Stimulated activated CD8-positive, alpha-beta memory T cell treated with anti-CD3 and anti-CD28 coated beads, Interleukin-7, amount 100 ng/mL, for 1 hour (primary cell): ENCODE measurements at regions not wholly inside any gene's neighbourhood (a gene's known extent, or its start where the extent isn't known, plus 50 kb on each side); places are given as distances from the start of the nearest gene placed in this dataset.
"Not testable (repeated sequence)": the region's sequence is repeated elsewhere in the genome, so short reads cannot be mapped to it uniquely, and the experiment has no call there.

Experiments used
- DNase-seq, 2 donors: peaks; one replicate each; pipeline ENCODE4 v3.0.0-alpha.2; 2020; ENCODE audit warnings: low read depth in 2 of 2

DNA sequence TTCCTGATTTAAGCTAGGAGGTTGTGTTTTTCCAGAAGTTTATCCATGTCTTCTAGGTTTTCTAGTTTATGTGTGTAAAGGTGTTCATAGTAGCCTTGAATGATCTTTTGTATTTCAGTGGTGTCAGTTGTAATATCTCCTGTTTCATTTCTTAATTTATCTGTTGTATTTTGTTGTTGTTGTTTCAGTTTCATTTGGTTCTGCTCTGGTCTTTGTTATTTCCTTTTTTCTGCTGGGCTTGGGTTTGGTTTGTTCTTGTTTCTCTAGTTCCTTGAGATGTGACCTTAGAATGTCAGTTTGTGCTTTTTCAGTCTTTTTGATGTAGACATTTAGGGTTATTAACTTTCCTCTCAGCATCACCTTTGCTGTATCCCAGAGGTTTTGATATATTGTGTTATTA lies 62.8 kb downstream of the SCP2D1 start:
- DNase-seq: not testable (repeated sequence)

DNA sequence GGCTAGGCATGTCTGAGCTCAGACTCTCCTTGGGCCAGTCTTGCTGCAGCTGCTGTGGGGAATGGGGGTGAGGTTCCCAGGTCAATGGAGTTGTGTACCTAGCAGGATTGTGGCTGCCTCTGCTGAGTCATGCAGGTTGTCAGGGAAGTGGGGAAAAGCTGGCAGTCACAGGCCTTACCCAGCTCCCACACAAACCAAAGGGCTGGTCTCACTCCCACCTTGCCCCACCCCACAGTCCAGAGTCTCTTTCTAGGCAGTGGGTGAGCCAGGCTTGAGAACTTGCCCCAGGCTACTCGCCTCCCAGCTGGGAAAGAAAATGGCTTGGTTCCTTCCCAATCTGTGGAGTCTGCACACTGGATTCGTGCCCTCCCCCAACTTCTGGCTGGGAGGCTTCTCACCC lies 65.7 kb downstream of the SCP2D1 start:
- DNase-seq: no peak

DNA sequence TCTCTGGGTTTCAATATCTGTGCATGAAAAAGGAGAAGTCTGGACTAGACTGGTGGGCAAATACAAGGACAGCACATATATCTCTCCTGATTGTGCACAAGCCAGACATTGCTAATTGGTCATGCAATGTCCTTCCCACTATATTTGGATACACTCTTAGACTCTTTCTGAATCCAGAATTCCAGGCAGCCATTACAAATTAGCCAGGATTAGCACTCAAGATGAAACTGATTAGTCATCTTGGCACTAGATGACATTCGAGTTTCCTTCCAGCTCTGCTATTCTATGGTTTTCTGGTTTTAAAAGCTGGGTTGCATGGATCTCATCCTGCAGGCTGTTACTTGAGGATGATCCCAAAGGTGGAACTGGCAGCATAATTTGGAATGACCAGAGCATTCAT lies 73.2 kb downstream of the SCP2D1 start:
- DNase-seq: no peak

DNA sequence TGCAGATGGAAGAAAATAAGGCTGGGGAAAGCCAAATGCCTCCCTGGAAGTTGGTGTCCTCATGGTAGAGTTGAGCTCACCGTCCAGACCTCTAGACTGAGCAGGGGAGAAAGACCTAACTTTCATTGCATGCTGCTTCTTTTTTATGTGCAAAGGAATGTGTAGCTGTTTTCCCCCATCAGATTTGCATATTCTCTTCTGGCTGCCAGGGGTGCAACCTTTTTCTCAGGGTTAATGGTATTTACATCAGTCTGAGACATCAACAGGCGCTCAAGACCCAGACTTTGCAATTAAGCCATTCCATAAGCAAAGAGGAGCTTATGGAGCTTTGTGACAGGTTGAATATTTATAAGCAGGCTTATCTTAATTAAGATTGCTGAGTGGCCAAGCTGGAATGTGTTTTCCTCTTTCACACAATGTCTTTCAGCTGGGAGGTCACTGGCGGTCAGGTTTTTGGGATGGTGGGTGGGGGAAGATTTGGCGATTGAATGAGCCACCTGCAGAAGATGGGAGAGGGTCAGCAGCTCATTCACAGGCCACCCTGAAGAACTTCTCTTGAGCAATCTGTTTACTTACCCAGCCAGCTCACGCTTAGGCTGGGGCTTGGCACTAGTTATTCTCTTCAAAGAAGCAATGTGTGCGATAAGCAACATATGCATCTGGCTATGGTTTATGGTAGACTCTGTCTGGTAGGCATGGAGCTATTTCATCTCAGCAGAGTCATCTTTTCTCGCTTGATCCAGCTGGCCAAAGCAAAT lies 88.6 kb downstream of the SCP2D1 start:
- no peak for DNase-seq

DNA sequence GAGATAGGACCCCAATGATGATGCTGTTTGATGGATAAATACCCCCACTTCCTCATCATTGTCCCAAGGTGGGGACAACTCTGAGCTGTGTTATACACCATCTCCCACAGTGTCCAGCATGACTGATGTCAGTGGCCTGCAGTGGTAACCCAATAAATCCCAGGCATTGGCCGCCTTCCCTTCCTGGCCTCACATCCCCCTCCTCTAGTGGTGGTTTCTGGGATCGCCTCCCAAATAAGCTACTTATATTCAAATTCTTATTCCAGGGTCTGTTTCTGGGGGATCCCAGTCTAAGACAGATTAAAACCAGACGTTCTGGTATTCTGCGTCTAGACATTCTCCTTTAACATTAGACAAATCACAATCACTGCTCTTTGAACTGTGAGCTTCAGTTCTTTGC lies 90.6 kb downstream of the SCP2D1 start:
- no peak for DNase-seq

DNA sequence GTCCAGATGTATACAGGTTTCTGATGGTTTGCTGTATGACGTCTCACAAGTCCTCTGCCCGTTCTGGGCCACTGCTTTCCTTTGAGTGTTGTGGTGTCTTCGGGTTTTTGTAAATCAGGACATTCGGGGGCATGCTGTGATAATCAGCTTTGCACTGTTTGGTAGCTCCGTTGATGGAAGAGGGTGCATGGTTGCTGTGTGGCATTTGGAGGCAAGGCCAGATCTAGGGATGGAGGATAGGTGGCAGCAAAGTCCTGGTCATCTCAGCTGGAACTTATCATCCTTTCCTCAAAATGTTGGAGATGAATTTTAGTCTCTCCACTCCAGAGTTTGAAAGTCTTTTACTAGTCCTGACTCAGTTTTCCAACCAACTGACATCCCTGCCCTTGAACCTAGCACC lies 91.0 kb downstream of the SCP2D1 start:
- DNase-seq: no peak

DNA sequence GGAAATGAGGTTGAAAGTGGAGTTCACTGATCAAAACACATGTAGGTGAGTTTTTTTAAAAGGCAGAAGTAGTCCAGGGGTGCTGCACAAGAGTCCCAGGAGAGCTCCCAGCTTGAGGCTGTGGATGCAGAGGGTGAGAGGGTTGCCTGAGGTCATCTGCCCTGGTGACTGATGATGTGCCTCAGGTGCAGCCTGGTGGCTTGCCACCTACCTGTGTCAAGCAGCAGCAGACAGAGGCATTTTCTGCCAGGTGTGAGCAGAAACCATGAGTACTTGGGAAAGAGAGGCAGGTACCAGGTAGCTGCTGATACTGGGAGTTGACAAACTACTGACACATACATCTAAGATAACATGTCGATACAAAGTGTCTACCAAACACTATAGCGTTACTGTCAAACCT lies 92.5 kb downstream of the SCP2D1 start:
- DNase-seq: no peak

DNA sequence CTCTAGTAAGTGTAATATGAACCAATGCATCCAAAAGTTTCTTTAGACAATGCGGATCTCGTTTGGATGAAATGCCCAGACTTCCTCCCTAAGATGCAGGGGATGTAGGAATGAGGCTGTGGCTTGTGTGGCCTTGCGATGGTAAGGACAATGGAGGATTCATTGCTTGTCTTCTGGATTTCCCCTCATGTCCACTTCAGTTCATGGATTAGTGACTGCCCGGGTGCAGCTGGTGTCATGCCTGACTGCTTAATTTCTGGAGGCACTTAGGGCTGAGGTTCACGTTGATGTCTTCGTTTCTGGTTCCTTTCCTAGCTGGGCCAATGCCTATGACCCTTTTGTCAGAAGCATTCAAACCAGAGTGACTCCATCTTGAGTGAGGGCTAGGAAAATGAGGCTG lies 93.8 kb downstream of the SCP2D1 start:
- no peak for DNase-seq

DNA sequence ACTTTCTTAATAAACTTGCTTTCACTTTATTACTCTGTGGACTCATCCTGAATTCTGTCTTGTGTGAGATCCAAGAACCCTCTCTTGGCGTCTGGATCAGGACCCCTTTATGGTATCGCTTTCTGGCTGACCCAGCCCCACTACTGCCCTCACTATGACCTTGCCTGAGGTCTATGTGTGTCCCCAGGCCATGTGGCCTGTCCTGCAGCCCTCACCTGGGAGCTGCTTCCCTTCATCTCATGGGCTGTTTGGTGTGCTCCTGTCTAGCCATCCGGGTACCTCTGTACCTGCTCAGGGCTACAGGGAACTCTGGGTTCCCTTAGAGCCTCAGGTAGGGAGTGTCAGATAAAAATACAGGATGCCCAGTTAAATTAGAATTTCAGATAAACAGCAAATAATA lies 94.5 kb downstream of the SCP2D1 start:
- no peak for DNase-seq

DNA sequence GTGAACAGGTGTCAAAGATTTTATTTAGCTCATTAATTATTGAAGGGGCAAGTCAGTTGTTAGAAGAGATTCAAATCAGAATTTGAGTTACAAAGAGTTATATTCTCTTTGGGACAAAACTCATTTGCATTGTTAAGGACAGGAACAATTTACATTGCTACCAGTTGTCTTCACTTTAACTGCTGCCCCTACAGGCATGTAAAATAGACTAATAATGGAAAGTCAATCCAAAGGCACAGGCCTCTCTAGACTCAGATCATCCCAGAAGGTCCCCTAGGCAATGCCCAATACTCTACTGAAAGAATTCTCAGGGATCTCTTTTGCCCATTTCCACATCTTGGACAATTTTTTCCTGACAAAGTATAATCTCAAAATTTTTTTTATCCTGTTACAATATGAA lies 95.7 kb downstream of the SCP2D1 start:
- no peak for DNase-seq

DNA sequence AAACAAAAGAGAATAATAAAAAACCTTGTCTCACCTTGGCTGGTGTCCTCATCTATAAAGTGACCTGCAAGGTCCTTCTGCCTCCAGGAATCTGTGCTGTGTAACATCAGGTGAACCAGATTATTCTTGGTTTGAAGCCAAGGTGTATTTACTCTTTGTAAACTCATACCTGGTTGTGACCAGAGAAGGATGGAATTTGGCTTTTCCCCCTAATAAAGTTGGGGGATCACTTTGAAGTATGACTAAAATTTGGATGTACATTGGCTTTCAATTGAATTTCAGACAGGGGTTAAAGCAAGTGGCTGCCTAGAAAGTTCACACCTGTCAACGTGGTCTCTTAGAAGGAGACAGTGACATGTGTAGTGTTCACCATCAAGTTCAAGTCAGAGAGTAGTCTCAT lies 100.1 kb downstream of the SCP2D1 start:
- no peak for DNase-seq

DNA sequence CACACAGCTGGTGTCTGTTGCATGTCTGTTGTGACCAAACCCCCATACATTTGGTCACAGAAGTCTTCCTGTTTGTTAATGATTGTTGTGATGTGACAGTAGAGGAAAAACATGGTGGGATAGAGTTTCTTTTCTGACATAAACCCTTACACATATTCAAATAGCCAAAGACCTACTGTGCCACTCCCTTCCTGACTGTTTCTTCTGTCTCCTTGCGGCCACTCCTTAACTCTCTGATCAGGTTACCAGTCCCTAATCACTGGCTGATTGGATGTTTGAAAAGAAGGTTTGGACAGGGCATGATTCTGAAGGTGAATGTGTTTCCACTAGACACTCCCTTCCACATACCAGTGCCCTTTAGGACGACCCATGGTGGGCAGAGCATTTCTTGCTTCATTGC lies 101.2 kb downstream of the SCP2D1 start:
- no peak for DNase-seq

DNA sequence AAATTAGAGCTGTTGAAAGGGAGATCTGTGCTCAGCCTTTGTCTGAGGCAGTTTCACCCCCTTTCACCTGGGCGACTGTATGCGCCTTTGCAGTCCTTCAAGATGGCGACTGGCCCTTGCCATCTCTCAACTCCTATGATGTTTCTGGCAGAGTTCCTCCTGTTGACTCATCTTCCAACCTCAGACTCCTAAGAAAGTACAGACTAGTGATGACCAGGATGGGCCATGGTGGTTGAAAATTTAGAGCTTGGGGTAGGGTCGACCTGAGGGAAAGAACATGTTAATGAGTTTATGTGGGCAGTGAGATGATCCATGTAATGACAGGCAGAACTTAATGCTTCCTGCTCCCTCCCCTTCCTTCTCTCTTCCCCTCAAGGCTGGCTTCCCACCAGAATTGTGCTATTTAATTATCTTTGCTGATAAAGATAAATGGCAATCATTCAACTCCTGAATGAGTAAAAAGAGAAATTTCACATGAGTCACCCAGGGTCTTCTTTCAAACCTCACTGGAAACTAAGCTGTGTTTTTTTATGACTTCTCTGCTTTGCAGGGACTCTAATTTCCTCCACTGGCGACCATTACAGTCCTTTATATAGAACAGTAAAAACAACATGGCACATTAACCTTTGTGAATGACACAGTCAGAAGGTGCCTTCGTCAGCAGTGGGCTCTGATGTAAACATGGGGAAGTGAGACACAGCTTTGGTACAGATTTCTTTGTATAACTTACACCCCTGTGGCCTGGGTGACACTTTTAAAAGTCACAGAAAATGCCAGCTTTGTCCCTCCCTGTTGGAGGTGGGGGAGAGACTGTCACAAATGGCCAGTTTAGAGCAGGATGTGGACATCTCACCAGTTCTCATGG lies 103.5 kb downstream of the SCP2D1 start:
- no peak for DNase-seq

DNA sequence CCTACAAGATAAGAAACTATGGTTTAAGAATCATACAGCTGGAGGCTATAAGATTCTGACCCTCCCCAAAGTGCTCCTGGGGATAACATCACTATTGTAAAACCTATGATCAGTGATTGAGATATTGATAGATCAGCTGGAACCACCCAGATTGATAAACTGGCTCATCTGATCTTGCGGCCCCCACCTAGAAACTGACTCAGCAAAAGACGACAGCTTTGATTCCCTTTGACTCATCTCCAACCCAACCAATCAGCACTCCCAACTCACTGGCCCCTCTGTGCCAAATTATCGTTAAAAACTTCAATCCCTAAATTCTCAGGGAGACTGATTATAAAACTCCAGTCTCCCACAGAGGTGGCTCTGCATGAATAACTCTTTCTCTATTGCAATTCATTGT lies 106.4 kb downstream of the SCP2D1 start:
- DNase-seq: no peak

DNA sequence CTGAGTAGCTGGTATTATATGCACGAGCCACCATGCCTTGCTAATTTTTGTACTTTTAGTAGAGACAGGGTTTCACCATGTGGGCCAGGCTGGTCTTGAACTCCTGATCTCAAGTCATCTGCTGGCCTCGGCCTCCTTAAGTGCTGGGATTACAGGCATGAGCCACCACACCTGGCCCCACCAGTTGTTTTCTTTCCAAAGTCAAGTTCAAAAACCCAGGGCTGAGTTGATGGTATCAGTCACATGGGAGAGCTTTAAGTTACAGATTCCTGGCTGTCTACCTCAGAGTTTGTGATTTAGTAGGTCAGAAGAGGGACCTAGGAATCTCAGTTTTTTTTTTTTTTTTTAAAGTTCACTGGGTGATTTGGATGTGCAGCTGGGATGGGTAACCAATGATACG lies 107.7 kb downstream of the SCP2D1 start:
- no peak for DNase-seq

DNA sequence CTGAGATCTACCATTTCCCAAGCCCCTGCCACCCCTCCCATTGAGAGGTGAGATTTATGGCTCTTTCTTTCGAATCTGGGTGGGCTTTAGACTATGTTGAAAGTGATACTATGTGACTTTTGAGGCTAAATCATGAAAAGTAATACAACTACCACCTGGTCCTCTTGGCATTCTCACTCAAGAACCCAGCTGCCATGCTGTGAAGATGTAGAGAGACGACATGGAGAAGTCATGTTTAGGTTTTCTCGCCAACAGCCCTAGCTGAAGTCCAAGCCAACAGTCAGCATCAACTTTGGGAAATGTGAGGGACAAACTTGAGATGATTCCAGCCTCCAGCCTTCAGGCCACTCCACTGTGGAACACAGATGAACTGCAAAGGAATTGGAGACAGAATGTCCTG lies 108.7 kb downstream of the SCP2D1 start:
- no peak for DNase-seq

DNA sequence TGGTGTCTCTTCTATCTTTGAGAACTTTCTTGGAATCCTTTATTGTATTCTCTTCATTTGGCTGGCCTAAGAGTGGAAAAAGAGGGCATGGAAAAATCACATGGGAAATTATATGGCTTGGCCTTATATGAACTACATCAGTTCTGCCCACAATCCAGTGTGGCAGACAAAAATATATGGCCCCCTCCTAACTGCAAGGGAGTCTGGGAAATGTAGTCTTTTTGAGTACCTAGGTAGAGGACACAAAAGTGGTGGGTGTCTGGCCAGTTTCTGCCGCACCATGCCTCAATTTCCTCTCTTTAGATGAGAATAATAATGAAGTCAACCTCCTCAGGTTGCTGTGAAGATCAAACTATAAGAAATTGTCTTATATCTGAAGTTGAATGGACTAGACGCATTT lies 109.3 kb downstream of the SCP2D1 start:
- DNase-seq: no peak

DNA sequence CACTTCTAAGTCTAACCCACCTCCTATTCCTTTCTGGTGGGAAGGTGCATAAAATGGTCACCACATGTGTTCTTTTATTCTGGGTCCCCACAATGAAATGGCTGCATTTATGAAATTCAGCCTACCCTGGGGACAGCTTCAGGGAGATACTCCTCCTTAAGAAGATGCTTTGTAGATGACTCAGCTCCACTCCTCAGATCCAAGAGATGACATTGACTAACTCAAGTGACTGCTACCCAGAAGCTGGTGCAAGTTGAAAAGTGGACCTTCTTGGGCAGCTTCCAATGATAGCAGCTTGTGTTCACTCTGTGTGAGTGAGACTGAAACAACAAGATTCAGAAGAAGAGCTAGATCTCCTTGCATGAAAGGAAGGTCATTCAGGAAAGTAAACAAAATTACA lies 113.4 kb downstream of the SCP2D1 start:
- no peak for DNase-seq

DNA sequence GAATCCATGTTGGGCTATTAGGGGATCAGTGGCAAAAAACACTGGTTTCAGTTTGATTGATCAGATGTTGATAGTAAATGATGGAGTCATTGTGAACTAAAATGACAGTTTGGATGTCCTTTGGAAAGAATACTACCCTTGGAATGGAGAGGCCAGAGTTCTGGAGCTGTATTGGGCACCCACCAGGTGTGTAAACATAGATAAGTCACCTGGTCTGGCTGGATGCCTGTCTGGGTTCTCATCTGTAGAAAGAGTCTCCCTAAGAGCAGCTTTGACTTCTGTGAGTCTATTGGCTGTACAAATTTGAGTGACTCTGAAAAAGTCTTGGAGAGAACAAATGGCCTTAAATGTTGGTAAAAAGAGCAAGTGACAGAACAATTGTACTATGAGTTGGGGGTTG lies 115.0 kb downstream of the SCP2D1 start:
- no peak for DNase-seq

DNA sequence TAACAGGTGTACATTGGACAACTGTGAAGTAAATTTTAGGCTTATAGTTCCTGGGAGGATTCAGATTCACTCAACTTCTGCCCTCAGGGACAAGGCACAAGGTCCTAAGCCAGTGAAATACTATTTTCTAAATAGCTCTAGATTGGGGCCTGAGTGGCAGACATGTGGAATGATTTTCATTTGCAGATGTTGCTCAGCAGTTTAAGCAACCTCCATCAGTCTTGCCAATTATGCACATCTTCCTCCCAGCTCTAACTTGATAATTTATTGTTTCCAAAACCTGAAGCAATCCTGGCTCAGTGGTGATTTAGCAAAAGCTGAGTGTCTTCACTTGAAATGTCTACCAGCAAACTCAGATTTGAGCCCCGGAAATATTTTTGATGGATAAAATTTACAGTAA lies 116.2 kb downstream of the SCP2D1 start:
- DNase-seq: no peak

DNA sequence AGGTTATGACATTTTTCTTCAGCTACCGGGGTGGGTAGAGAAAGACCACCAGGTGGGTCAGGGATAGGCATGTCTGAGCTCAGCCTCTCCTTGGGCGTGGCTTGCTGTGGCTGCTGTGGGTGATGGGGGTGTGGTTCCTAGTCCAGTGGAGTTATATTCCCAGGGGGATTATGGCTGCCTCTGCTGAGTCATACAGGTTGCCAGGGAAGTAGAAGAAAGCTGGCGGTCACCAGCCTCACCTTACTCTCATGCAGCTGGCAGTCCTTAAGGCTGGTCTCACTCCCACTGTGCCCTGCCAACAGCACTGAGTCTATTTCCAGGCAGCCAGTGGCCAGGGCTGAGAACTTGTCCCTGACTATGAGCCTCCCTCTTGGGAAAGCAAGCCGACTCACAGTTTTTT lies 130.0 kb downstream of the SCP2D1 start:
- DNase-seq: no peak

DNA sequence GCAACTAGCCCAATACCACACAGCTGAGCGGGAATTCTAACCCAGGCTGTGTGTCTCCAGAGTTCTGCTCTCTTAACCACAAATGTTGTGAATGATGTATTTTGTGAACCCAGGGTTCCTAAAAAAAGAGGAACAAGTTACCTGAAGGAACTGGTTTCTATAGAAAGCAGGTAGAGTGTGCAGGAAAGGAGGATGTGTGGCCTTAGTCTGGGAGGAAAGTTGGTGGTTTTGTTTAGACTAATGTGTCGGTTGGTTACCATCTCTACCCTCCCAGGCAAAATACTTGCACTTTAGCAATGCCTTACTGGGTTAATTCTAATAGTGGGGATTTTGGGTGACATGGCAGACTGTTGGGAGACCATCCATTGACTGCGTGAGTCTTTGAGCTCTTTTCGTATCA lies 143.3 kb downstream of the SCP2D1 start:
- DNase-seq: no peak

DNA sequence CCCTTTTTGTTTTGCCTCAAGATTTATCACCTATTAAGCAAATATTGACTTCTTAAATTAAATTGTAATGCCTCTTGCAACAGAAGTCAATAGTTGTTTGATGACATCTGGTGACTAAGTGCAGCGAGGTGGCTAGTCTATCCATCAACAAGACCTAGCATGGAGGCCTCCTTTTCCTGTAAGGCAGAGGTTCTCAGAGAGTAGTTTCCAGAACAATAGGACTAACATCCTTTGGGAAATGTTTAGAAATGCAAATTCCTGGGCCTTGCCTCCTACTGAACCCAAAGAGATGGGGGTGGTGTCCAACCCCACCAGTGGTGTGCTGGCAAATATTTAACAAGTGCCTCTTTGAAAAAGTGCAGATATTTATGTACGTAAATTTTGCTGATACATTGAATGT lies 143.7 kb downstream of the SCP2D1 start:
- no peak for DNase-seq
